D721Med (cell line): ENCODE measurements at regions not wholly inside any gene's neighbourhood (a gene's known extent, or its start where the extent isn't known, plus 50 kb on each side); places are given as distances from the start of the nearest gene placed in this dataset.

ENCODE experiments used
- DNase-seq: peaks from one replicate; pipeline ENCODE4 v3.0.0; 2011; ENCODE audit warnings: low spot score; ENCODE audit not compliant: insufficient read length
- FAIRE-seq: peaks from 2 replicates; lab custom pipeline; 2011; peaks lifted over from hg19 to GRCh38; lab: Jason Lieb, UNC
- CTCF ChIP-seq: IDR thresholded peaks from 2 replicates; pipeline ENCODE4 v1.5.1; 2012; ENCODE audit warnings: mild to moderate bottlenecking, control low read depth; ENCODE audit not compliant: insufficient read depth; ENCODE audit errors: missing control alignments

GRCh38 chr2:10211844-10212422 is 89.4 kb downstream of the RRM2 start:
- FAIRE-seq (no peak), DNase-seq (no peak)

GRCh38 chr2:10212827-10213226 is 89.9 kb upstream of the HPCAL1 start:
- no peak for TF ChIP-seq CTCF
- DNase-seq, result no peak
- no peak for FAIRE-seq

More at GRCh38 chr2:10211844-10212422, 89.4 kb downstream of the RRM2 start:
- no peak for TF ChIP-seq CTCF

- FAIRE-seq, result no peak
- TF ChIP-seq CTCF, result no peak
- DNase-seq, result no peak
These were observed 88.5 kb upstream of the HPCAL1 start for GRCh38 chr2:10214179-10214578.

- TF ChIP-seq CTCF, result no peak
- DNase-seq, result no peak
- no peak for FAIRE-seq
These were observed 87.2 kb upstream of the HPCAL1 start for GRCh38 chr2:10215393-10215935.

GRCh38 chr2:10216677-10217488 is 85.8 kb upstream of the HPCAL1 start:
- no peak for TF ChIP-seq CTCF
- DNase-seq (no peak), FAIRE-seq (no peak)

- DNase-seq (no peak), FAIRE-seq (no peak)
- TF ChIP-seq CTCF, result no peak
These were observed 84.9 kb upstream of the HPCAL1 start for GRCh38 chr2:10217489-10218435.
